ENCODE measurements at regions not wholly inside any gene's neighbourhood (a gene's known extent, or its start where the extent isn't known, plus 50 kb on each side); places are given as distances from the start of the nearest gene placed in this dataset.
A peak's percentile ranks its signal among the peaks of the same experiment; 100 is the strongest.

DNA sequence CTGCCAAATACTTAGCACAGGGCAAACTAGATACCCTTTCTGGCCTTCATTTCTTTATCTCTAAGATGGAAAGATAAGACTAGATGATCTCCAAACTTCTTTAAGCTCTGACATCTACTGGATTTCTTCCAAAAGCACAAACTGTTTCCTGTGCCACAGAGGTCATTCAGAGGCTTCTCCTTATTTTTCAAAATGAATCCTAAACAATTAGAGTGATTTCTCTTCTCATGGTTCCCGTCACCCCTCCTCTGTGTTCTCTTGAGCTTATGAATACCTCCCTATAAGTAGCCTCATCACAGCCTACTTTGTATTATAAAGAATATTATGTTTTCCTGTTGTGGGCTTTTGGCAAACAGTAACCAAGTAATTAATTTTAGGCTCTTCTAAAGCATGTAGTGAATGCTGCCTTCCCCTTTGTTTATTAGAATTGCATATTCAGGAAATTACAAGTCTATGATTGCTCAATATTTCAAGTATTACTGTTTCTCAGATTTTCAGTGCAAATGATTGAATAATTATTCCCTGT lies 179.5 kb downstream of the REEP3 start:
- H3K36me3 ChIP-seq (ENCODE audit: control insufficient read depth, insufficient read depth, low read length) = no peaks in the 10 kb centered on the region
- no peaks in the 10 kb centered on the region for H3K27me3 Mint-ChIP-seq
- H3K27me3 ChIP-seq (ENCODE audit: control insufficient read depth, insufficient read depth, low read length) = no peaks in the 10 kb centered on the region
- no peaks in the 10 kb centered on the region for H3K9me3 ChIP-seq (ENCODE audit: control insufficient read depth in 2 of 2, low read length in 2 of 2)
- DNase-seq (no peak), ATAC-seq (ENCODE audit: low read depth in 2 of 2) (no peak)
- H3K36me3 Mint-ChIP-seq = no peaks in the 10 kb centered on the region
- H3K4me1 Mint-ChIP-seq = peaks cover 0 to 5% (median 0%) of the 10 kb centered on the region in 4 donors
- no peaks in the 10 kb centered on the region for H3K9me3 Mint-ChIP-seq
- no peak overlapping the region for H3K4me3 Mint-ChIP-seq
- H3K4me1 ChIP-seq (ENCODE audit: control insufficient read depth, insufficient read depth, low read length, poor library complexity, severe bottlenecking) = no peaks in the 10 kb centered on the region
- no peak overlapping the region for H3K27ac ChIP-seq (ENCODE audit: insufficient read depth, low read length, poor library complexity, severe bottlenecking)
- no peak overlapping the region for H3K4me3 ChIP-seq (ENCODE audit: low read depth, low read length)
- no peak overlapping the region for H3K27ac Mint-ChIP-seq

DNA sequence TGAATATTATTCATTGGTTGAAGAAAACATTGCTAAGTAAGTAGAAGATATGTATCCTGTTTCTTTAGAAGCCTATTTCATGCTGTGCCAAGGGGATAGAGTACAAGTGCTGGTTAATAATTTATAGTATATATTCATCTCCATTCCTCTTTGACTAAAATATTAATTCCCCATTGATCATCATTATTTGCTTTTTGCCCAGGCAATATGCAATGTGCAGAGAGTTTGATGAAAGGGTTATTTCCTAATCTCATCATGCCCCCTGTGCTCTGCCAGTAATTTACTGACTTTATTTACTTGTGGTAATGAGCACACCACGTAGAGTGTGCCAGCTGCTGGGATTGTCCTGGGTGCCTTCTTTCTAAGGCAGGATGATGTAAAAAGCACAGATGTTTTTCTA lies 180.9 kb downstream of the REEP3 start:
- no peaks in the 10 kb centered on the region for H3K36me3 Mint-ChIP-seq
- no peak overlapping the region for H3K27ac Mint-ChIP-seq
- H3K4me3 Mint-ChIP-seq = no peak overlapping the region
- no peaks in the 10 kb centered on the region for H3K9me3 Mint-ChIP-seq
- H3K36me3 ChIP-seq (ENCODE audit: control insufficient read depth, insufficient read depth, low read length) = no peaks in the 10 kb centered on the region
- no peaks in the 10 kb centered on the region for H3K27me3 ChIP-seq (ENCODE audit: control insufficient read depth, insufficient read depth, low read length)
- ATAC-seq (ENCODE audit: low read depth in 2 of 2) = no peak
- H3K4me3 ChIP-seq (ENCODE audit: low read depth, low read length) = no peak overlapping the region
- no peaks in the 10 kb centered on the region for H3K27me3 Mint-ChIP-seq
- peaks cover 0 to 6% (median 1%) of the 10 kb centered on the region in 4 donors for H3K4me1 Mint-ChIP-seq
- H3K9me3 ChIP-seq (ENCODE audit: control insufficient read depth in 2 of 2, low read length in 2 of 2) = no peaks in the 10 kb centered on the region
- no peak for DNase-seq
- H3K27ac ChIP-seq (ENCODE audit: insufficient read depth, low read length, poor library complexity, severe bottlenecking) = no peak overlapping the region
- H3K4me1 ChIP-seq (ENCODE audit: control insufficient read depth, insufficient read depth, low read length, poor library complexity, severe bottlenecking) = no peaks in the 10 kb centered on the region

- no peaks in the 10 kb centered on the region for H3K4me1 ChIP-seq (ENCODE audit: control insufficient read depth, insufficient read depth, low read length, poor library complexity, severe bottlenecking)
- Mint-ChIP-seq H3K4me3 (no peak overlapping the region), H3K36me3 (no peaks in the 10 kb centered on the region), H3K27me3 (peaks cover 4% of the 10 kb centered on the region), H3K4me1 (peaks cover 0 to 10% (median 5%) of the 10 kb centered on the region in 4 donors), H3K27ac (no peak overlapping the region), H3K9me3 (no peaks in the 10 kb centered on the region)
- no peaks in the 10 kb centered on the region for H3K9me3 ChIP-seq (ENCODE audit: control insufficient read depth in 2 of 2, low read length in 2 of 2)
- no peak overlapping the region for H3K4me3 ChIP-seq (ENCODE audit: low read depth, low read length)
- no peak overlapping the region for H3K27ac ChIP-seq (ENCODE audit: insufficient read depth, low read length, poor library complexity, severe bottlenecking)
- H3K36me3 ChIP-seq (ENCODE audit: control insufficient read depth, insufficient read depth, low read length) = no peaks in the 10 kb centered on the region
- no peaks in the 10 kb centered on the region for H3K27me3 ChIP-seq (ENCODE audit: control insufficient read depth, insufficient read depth, low read length)
- DNase-seq = no peak
- ATAC-seq (ENCODE audit: low read depth in 2 of 2) = peak in 1 of 2 donors; percentile 33
Observed at GRCh38 chr10:63703113-63703670, 182.0 kb downstream of the REEP3 start.

DNA sequence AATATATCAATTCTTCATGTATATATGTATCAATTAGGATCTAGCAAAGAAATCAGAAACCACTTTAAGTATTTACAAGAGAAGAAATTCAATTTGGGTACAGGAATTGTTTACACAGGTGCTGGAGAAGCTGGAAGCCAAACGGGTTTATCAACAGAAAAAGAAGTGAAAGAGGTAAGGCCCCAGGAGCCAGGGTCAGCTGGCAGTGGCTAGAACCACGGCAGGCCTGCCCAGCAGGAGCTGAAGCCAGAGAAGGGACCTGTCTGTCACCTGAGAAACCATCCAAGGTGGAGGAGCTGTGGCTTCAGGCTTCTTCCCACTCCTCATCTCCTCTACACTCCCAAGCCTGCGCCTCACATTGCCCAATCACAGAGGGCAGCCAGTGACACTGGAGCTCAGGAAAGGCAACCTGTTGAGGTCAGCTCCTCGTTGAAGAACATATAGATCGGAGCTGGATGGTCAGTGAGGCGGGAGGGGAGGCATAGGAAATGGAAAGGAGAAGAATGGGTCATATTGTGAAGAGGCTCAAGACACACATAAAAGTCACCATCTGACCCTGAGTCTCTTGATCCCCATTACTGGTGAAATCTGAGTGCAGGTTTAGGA lies 182.6 kb downstream of the REEP3 start:
- Histone ChIP-seq H3K4me1 (ENCODE audit: control insufficient read depth, insufficient read depth, low read length, poor library complexity, severe bottlenecking) (no peaks in the 10 kb centered on the region), H3K27me3 (ENCODE audit: control insufficient read depth, insufficient read depth, low read length) (no peaks in the 10 kb centered on the region), H3K9me3 (ENCODE audit: control insufficient read depth in 2 of 2, low read length in 2 of 2) (no peaks in the 10 kb centered on the region), H3K27ac (ENCODE audit: insufficient read depth, low read length, poor library complexity, severe bottlenecking) (no peak overlapping the region), H3K36me3 (ENCODE audit: control insufficient read depth, insufficient read depth, low read length) (no peaks in the 10 kb centered on the region), H3K4me3 (ENCODE audit: low read depth, low read length) (no peak overlapping the region)
- no peak overlapping the region for H3K4me3 Mint-ChIP-seq
- no peak for ATAC-seq (ENCODE audit: low read depth in 2 of 2)
- H3K4me1 Mint-ChIP-seq = peaks cover 0 to 10% (median 5%) of the 10 kb centered on the region in 4 donors
- no peak for DNase-seq
- no peaks in the 10 kb centered on the region for H3K36me3 Mint-ChIP-seq
- H3K27me3 Mint-ChIP-seq = peaks cover 4% of the 10 kb centered on the region
- H3K9me3 Mint-ChIP-seq = no peaks in the 10 kb centered on the region
- no peak overlapping the region for H3K27ac Mint-ChIP-seq

- no peaks in the 10 kb centered on the region for H3K36me3 ChIP-seq (ENCODE audit: control insufficient read depth, insufficient read depth, low read length)
- H3K9me3 ChIP-seq (ENCODE audit: control insufficient read depth in 2 of 2, low read length in 2 of 2) = no peaks in the 10 kb centered on the region
- Mint-ChIP-seq H3K9me3 (no peaks in the 10 kb centered on the region), H3K36me3 (no peaks in the 10 kb centered on the region), H3K4me1 (peaks cover 0 to 9% (median 4%) of the 10 kb centered on the region in 4 donors), H3K4me3 (no peak overlapping the region), H3K27ac (peak overlapping the region in 1 of 3 donors; percentile 7), H3K27me3 (peaks cover 4% of the 10 kb centered on the region)
- H3K4me1 ChIP-seq (ENCODE audit: control insufficient read depth, insufficient read depth, low read length, poor library complexity, severe bottlenecking) = no peaks in the 10 kb centered on the region
- DNase-seq (peak in 1 of 3 donors; percentile 57), ATAC-seq (ENCODE audit: low read depth in 2 of 2) (peak; percentile 80 to 84)
- no peak overlapping the region for H3K4me3 ChIP-seq (ENCODE audit: low read depth, low read length)
- no peaks in the 10 kb centered on the region for H3K27me3 ChIP-seq (ENCODE audit: control insufficient read depth, insufficient read depth, low read length)
- H3K27ac ChIP-seq (ENCODE audit: insufficient read depth, low read length, poor library complexity, severe bottlenecking) = no peak overlapping the region
Observed at GRCh38 chr10:63707254-63707910, 186.2 kb downstream of the REEP3 start.

DNA sequence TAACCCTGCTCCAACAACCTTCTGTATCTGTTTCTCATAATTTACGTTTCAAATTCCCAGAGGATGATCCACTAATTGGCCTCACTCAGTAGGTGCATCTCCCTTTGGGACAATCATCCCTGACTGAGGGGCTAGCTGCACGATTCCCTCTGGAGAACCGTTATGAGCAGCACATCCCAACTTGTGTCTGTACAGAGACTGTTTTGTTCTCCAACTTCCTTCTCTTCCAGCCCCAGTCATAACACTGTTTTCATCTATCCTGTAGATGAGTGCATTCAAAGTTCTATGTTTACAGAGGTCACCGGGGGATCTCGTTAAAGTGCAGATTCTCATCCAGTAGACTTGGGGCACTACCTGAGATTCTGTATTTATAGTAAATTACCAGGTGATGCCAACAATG lies 187.2 kb downstream of the REEP3 start:
- ATAC-seq (ENCODE audit: low read depth in 2 of 2) (no peak), DNase-seq (no peak)
- Histone ChIP-seq H3K27ac (ENCODE audit: insufficient read depth, low read length, poor library complexity, severe bottlenecking) (no peak overlapping the region), H3K27me3 (ENCODE audit: control insufficient read depth, insufficient read depth, low read length) (no peaks in the 10 kb centered on the region), H3K4me3 (ENCODE audit: low read depth, low read length) (no peak overlapping the region), H3K36me3 (ENCODE audit: control insufficient read depth, insufficient read depth, low read length) (no peaks in the 10 kb centered on the region), H3K4me1 (ENCODE audit: control insufficient read depth, insufficient read depth, low read length, poor library complexity, severe bottlenecking) (no peaks in the 10 kb centered on the region), H3K9me3 (ENCODE audit: control insufficient read depth in 2 of 2, low read length in 2 of 2) (no peaks in the 10 kb centered on the region)
- peaks cover 0 to 9% (median 4%) of the 10 kb centered on the region in 4 donors for H3K4me1 Mint-ChIP-seq
- no peaks in the 10 kb centered on the region for H3K36me3 Mint-ChIP-seq
- H3K4me3 Mint-ChIP-seq = no peak overlapping the region
- no peaks in the 10 kb centered on the region for H3K9me3 Mint-ChIP-seq
- peaks cover 4% of the 10 kb centered on the region for H3K27me3 Mint-ChIP-seq
- H3K27ac Mint-ChIP-seq = no peak overlapping the region

DNA sequence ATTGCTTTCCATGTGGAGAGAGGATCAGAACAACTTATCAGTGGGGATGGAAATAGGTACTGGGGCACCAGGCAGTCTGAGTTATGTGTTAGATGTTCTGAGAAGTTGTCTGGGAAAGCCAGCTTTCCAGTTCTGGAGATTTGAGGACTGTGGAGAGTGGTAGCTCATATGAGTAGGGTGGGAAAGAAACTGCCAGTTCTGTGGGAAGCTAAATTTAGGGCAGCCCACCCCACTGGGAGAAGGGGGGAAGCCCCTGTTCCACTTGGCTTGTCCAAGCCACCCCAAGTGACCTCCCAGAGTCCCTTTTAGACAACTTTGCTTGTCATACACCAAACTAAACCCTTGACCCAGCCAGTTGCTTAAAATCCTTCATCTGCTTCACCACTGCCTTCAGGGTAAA lies 189.5 kb downstream of the REEP3 start:
- no peak for ATAC-seq (ENCODE audit: low read depth in 2 of 2)
- Mint-ChIP-seq H3K9me3 (no peaks in the 10 kb centered on the region), H3K27me3 (peaks cover 4% of the 10 kb centered on the region), H3K4me1 (peaks cover 0 to 9% (median 2%) of the 10 kb centered on the region in 4 donors), H3K36me3 (no peaks in the 10 kb centered on the region), H3K27ac (no peak overlapping the region), H3K4me3 (no peak overlapping the region)
- H3K4me3 ChIP-seq (ENCODE audit: low read depth, low read length) = no peak overlapping the region
- H3K4me1 ChIP-seq (ENCODE audit: control insufficient read depth, insufficient read depth, low read length, poor library complexity, severe bottlenecking) = no peaks in the 10 kb centered on the region
- no peaks in the 10 kb centered on the region for H3K27me3 ChIP-seq (ENCODE audit: control insufficient read depth, insufficient read depth, low read length)
- no peaks in the 10 kb centered on the region for H3K36me3 ChIP-seq (ENCODE audit: control insufficient read depth, insufficient read depth, low read length)
- H3K9me3 ChIP-seq (ENCODE audit: control insufficient read depth in 2 of 2, low read length in 2 of 2) = no peaks in the 10 kb centered on the region
- DNase-seq = no peak
- no peak overlapping the region for H3K27ac ChIP-seq (ENCODE audit: insufficient read depth, low read length, poor library complexity, severe bottlenecking)
